H1 (cell line): ENCODE measurements at regions not wholly inside any gene's neighbourhood (a gene's known extent, or its start where the extent isn't known, plus 50 kb on each side); places are given as distances from the start of the nearest gene placed in this dataset.

Experiments
- SP1 ChIP-seq: IDR thresholded peaks from 2 replicates; pipeline ENCODE4 v1.6.1; 2011; ENCODE audit warnings: low read depth, low read length
- SP4 ChIP-seq: IDR thresholded peaks from 2 replicates; pipeline ENCODE4 v1.6.1; 2012; ENCODE audit warnings: low read length, inconsistent platforms
- YY1 ChIP-seq: IDR thresholded peaks from 2 replicates; pipeline ENCODE4 v1.6.1; 2011; ENCODE audit warnings: low read depth, mild to moderate bottlenecking, low read length

- TF ChIP-seq YY1 (no peak), SP4 (no peak), SP1 (no peak)
- TF ChIP-seq, all 59 proteins: peak for 0
Measured at GRCh38 chr9:119967867-119968535, 598.8 kb upstream of the BRINP1 start (continued).
